ENCODE measurements at regions not wholly inside any gene's neighbourhood (a gene's known extent, or its start where the extent isn't known, plus 50 kb on each side); places are given as distances from the start of the nearest gene placed in this dataset.

DNA sequence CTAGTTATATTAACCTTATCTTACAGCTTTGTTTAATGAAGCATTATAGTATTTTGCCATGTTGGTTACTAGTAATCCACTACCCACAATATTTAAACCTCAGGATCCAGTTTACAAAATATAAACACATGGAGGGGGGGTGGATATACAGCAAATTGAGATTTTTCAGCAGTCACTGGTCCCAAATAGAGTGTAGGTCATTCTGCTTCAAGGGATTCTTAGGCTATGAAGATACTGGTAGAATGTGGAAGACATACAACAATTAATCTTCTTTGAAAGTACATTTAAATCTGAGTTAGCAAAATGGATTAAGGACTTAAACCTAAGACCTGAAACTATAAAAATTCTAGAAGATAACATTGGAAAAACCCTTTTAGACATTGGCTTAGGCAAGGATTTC is 569.6 kb downstream of the ZNF674 start:
- TF ChIP-seq, protein P1, sequence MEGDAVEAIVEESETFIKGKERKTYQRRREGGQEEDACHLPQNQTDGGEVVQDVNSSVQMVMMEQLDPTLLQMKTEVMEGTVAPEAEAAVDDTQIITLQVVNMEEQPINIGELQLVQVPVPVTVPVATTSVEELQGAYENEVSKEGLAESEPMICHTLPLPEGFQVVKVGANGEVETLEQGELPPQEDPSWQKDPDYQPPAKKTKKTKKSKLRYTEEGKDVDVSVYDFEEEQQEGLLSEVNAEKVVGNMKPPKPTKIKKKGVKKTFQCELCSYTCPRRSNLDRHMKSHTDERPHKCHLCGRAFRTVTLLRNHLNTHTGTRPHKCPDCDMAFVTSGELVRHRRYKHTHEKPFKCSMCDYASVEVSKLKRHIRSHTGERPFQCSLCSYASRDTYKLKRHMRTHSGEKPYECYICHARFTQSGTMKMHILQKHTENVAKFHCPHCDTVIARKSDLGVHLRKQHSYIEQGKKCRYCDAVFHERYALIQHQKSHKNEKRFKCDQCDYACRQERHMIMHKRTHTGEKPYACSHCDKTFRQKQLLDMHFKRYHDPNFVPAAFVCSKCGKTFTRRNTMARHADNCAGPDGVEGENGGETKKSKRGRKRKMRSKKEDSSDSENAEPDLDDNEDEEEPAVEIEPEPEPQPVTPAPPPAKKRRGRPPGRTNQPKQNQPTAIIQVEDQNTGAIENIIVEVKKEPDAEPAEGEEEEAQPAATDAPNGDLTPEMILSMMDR (IDR thresholded peaks at IDR 0.05) = no peak
- TF ChIP-seq POLR2A (IDR thresholded peaks at IDR 0.05) (no peak), POLR2AphosphoS5 (IDR thresholded peaks at IDR 0.05; ENCODE audit: insufficient read depth in 1 of 2, low read depth in 1 of 2) (no peak)
